LoVo (cell line): ENCODE measurements at regions not wholly inside any gene's neighbourhood (a gene's known extent, or its start where the extent isn't known, plus 50 kb on each side); places are given as distances from the start of the nearest gene placed in this dataset.
"Not testable (repeated sequence)": the region's sequence is repeated elsewhere in the genome, so short reads cannot be mapped to it uniquely, and the experiment has no call there.

Experiments
- DNase-seq: peaks from one replicate; pipeline ENCODE4 v3.0.0-alpha.2; 2016; ENCODE audit warnings: low spot score

DNA sequence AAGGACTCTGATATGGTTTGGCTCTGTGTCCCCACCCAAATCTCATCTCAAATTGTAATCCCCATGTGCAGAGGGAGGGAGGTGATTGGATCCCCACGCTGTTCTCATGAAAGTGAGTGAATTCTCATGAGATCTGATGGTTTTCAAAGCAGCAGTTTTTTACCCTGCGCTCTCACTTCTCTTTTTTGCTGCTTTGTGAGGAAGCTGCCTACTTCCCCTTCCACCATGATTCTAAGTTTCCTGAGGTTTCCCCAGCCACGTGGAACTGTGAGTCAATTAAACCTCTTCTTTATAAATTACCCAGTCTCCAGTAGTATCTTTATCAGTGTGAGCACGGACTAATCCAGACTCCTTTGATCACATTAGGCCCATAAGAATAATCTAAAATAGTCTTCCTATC, 719.7 kb upstream of the CDH8 start:
- DNase-seq: no peak

DNA sequence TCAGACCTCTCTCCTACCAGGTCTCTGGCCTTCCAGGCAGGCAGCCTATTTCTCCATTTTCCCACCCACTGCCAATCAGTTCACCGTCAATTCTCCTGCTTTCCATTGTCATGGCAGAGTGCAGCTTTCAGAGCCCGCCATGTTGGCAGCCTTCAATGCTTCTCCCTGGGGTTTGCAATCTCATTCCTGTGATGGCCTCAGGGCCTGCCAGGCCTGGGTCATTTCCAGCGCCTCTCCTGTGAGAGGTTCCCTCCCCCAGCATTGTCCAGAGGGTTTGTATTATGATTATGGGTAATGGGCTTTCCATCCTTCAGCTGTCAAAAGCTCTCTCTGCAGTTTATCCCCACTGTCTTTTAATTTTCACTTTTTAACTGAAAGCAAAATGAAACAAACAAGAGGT, 716.6 kb upstream of the CDH8 start:
- no peak for DNase-seq

DNA sequence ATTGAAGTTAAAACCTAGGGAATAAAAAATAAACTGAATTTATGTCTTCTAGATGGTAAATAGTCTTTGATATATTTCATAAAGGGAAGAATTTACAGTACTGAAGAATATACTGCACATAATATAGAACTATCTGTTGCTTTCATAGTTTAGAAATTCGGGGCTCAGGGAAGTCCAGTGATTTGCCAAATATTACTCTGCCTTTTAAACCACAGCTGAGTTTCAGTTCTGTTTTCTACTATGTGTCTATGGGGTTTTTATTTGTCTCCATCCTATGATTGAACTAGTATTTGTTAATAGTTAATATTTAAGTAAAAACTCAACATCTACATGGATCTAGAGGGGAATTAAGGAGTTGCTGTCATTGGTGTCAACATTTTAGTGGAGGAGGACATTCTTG, 715.0 kb upstream of the CDH8 start:
- no peak for DNase-seq

- DNase-seq: no peak
Measured at GRCh38 chr16:62741692-62742091, 705.5 kb upstream of the CDH8 start.

- DNase-seq: no peak
Measured at GRCh38 chr16:62738666-62739460, 702.6 kb upstream of the CDH8 start.

DNA sequence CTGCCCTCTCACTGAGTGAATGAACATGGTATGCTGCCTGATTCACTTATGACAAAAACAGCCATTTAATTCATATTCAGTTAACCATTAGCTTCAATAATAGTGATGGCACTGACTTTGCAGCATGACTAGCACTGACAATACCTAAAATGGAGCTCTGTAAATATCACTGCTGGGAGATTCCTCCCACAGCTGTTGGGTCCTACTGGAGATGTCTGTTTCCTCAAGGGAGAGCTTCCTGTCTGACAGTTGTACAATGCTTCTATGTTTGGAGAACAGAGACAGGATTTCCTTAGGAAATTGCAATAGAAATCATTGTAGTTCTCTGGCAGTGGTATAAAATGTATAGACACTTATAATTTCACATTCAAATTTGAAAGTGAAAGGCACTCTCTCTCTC, 695.9 kb upstream of the CDH8 start:
- DNase-seq: no peak

DNA sequence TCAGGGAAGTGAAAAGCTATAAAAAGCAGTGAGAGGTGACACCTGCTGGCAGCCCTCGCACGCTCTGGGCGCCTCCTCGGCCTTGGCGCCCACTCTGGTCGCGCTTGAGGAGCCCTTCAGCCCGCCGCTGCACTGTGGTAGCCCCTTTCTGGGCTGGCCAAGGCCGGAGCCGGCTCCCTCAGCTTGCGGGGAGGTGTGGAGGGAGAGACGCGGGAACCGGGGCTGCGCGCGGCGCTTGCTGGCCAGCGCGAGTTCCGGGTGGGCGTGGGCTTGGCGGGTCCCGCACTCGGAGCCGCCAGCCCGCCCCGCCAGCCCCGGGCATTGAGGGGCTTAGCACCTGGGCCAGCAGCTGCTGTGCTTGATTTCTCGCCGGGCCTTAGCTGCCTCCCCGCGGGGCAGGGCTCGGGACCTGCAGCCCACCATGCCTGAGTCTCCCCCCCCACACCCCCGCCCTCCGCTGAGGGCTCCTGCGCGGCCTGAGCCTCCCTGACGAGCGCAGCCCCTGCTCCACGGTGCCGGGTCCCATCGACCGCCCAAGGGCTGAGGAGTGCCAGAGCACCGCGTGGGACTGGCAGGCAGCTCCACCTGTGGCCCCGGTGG, 688.5 kb upstream of the CDH8 start:
- DNase-seq: not testable (repeated sequence)

GRCh38 chr16:62720651-62721050, 684.4 kb upstream of the CDH8 start:
- DNase-seq: no peak

GRCh38 chr16:62717026-62717425, 680.8 kb upstream of the CDH8 start:
- no peak for DNase-seq

DNA sequence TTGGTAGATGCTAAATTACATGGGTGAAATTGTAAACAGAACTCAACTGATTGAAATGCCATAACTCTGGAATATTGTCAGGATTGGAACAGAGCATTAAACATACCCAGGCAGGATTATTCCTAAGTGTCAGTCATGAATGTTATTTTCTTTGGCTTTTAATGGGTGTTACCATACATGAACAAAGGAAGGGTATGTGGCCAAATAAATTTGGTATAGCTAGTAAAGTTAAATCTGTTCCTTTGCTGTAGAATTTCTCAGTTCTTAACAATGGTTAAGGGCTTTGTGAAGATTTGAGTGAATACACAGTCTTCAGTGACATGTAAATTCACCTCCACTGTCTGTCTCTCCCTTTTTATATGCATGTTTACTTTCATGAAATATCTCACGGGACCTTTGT, 679.5 kb upstream of the CDH8 start:
- DNase-seq: no peak

GRCh38 chr16:62712566-62712965, 676.3 kb upstream of the CDH8 start:
- no peak for DNase-seq

DNA sequence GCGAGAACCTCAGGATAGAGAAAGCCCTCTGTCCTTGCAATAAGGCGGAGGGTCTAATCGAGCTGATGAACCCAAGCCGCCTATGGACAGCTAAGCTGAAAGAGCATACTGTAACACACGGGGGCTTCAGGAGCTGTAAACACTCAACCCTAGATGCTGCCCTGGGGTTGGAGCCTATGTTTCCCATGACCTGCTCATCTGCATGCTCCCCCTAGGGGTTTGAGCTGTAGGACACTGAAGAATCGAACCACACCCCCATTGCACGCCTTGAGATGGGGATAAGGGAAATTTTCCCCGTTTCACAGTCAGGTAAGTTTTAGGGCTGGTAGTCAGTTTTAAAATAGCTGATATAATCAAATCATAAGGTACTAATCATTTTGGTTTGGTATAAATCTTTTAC, 675.6 kb upstream of the CDH8 start:
- DNase-seq: no peak

GRCh38 chr16:62709794-62710193, 673.6 kb upstream of the CDH8 start:
- DNase-seq: no peak

DNA sequence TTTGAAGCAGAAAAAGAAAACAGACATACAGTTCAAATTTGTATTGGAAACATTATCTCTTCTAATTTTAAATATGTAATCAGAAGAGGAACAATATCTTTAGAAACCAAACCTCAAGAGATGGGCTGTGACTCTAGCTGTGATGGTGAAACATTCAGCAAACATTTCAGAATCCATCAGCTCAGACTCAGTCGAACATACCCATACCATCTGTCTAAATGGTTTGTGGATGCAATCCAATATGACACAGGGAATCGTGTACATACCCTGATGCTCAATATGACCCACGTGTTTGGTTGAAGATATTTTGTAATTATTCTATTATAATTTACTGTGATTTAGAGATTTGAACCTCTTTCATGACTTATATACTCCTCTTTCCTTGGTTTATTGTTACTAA, 665.2 kb upstream of the CDH8 start:
- no peak for DNase-seq

DNA sequence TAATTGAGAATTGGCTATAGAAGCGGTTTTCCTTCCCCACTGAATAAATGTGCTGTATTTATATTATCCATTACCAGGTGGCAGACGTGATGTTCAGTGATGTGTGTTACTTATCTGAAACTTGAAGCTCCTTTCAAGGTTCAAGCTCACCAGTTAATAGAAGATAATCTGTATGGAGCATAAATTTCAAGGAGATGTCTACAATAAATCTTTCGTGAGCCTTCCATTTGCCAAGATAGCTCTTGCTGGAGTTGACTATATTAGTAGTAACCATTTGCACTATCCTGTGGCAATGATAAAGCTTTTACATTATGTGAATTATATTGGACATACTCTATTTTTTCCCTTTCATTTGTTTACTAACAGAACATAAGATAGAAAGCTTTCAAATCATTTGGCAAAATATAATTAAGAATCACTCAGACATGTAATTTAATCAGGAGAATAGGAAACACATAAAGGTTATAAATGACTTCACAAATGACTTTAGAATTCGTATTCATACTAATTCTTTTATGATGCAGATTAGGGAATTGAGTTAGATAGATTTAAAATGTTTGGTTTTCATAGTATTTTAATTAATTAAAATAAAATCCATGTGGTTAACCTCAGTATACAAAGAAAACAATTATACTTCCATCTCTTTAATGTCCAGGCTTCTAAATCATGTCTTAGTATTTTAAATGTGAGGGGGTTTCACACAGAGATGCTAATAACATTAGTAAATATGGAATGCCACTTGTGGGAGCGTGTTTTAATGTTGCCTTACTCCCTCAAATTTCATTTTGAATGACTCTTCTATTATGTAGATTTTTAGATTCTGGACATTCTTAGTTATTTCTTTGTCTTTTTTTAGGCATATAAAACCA, 664.4 kb upstream of the CDH8 start:
- no peak for DNase-seq

DNA sequence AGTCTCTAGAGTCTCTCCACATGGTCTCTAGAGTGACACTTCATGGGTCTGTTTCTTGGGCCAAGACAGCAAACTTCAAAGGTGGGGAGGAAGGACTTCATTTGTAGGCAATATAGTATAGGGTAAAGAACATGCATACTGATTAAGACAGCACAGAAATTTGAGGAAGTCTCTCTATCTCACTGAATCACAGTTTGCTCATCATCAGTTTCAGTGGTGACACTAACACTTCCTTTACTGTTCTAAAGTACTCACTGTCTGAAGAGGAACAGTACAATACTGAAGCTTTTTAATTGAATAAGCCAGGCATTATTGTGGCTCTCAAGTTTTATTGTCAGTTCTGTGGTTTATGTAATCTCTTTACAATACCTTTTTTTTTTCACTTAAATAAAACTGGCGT, 656.4 kb upstream of the CDH8 start:
- DNase-seq: no peak

DNA sequence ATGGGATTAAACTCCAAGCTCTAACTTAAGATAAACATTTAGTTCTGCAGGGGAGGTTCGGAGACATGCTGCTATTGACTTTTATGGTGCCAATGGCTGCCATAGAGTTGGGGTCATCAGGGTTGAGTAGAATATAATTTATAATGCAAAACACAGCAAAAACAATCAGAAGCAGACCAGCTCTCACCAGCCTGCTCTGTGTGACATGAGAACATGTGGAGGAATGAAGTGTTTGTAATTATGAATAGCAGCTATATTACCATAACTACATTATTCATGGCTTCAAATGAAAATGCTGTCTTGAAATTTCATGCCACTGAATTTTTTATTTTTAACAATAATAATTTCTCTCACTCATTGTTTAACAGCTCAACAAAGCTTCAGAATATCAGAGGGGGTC, 645.6 kb upstream of the CDH8 start:
- no peak for DNase-seq

DNA sequence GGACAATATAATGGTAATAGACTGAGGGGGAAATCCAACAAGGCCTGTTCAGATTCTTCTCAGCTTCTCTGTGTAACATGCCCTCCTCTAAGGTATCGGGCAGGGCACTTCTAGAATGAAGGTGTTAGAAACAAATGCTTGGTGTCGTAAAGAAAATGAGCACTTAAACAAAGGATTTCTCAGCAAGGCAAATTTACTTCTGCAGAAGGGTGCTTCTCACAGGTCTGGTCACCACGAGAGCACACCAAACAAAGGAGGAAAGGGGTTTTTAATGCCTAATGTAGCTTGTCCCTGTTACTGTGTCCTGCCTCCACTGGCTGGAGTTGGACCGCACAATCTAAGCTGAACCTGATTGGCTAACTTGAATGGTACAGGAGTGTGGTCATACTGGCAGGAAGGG, 642.6 kb upstream of the CDH8 start:
- no peak for DNase-seq

GRCh38 chr16:62676306-62676705, 640.1 kb upstream of the CDH8 start:
- no peak for DNase-seq

DNA sequence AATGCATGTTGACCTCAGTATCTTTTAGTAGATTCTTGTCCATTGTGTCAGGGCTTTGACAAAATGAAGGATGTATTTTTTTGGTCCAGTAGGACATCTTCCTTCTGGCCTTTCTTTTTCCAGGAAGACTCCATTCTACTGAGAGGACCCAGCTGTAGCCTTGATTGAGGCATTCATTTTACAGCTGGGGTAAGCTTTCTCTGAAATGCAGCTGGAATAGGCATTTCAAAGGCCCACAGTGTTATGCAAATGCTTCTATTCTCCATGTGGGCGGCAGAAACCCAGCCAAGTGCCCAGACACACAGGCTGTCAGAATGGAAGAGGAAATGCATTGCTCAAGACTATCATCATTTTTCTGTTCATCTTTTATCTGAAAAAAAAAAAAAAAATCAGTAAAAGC, 629.0 kb upstream of the CDH8 start:
- DNase-seq: no peak

DNA sequence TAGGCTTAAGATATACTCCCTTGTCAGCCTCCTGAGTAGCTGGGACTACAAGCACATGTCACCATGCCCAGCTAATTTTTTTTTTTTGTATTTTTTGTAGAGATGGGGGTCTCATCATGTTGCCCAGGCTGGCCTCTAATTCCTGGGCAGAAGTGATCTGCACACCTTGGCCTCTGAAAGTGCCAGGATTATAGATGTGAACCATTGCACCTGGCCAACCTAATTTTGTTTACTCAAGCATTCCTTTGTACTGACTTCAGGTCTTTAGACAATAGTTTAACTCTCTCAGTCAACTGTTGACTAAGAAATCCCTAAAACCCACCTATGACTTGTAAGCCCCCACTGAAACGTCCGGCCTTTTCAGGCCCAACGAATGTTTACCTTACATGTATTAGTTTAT, 628.3 kb upstream of the CDH8 start:
- no peak for DNase-seq

DNA sequence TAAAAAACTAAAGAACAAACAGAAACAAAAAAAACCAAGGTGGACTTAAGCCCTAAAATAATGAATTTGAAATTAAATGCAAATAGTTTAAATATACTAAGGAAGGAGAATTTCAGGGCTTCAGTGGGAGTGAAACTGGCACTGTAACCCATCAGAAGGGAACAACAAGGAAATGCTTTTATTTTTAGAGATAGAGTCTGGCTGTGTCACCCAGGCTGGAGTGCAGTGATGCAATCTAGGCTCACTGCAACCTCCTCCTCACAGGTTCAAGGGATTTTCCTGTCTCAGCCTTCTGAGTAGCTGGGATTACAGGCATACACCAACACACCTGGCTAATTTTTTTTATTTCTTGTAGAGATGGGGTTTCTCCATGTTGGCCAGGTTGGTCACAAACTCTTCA, 625.2 kb upstream of the CDH8 start:
- no peak for DNase-seq

GRCh38 chr16:62657116-62657515, 620.9 kb upstream of the CDH8 start:
- DNase-seq: no peak
